Loucy (cell line): ENCODE measurements at regions not wholly inside any gene's neighbourhood (a gene's known extent, or its start where the extent isn't known, plus 50 kb on each side); places are given as distances from the start of the nearest gene placed in this dataset.

ENCODE experiments used
- H2AFZ ChIP-seq: fragments of 200-600 bp; sonication (generic); 2 replicates; pipeline ENCODE4 v1.6.0; 2016; ENCODE audit warnings: antibody characterized with exemption, mild to moderate bottlenecking, low read length, moderate library complexity
- H3F3A ChIP-seq: fragments of 200-600 bp; 2 replicates; pipeline ENCODE4 v1.6.0; 2016; ENCODE audit warnings: antibody characterized with exemption, low read depth, mild to moderate bottlenecking
- H3K27me3 ChIP-seq: fragments of 200-600 bp; sonication (generic); 2 replicates; pipeline ENCODE4 v1.6.1; 2014; ENCODE audit warnings: low read length, mild to moderate bottlenecking; ENCODE audit not compliant: insufficient read depth, poor library complexity, severe bottlenecking
- H3K36me3 ChIP-seq: fragments of 200-600 bp; sonication (generic); 2 replicates; pipeline ENCODE4 v1.6.1; 2016; ENCODE audit warnings: low read length; ENCODE audit not compliant: insufficient read depth
- H3K4me1 ChIP-seq: fragments of 200-600 bp; sonication (generic); 2 replicates; pipeline ENCODE4 v1.5.1; 2014; ENCODE audit warnings: low read length, mild to moderate bottlenecking; ENCODE audit not compliant: insufficient read depth, poor library complexity, severe bottlenecking
- H3K4me2 ChIP-seq: fragments of 200-600 bp; sonication (generic); 2 replicates; pipeline ENCODE4 v1.6.0; 2014; ENCODE audit warnings: antibody characterized with exemption, low read length, low read depth, mild to moderate bottlenecking; ENCODE audit not compliant: poor library complexity, severe bottlenecking
- H3K4me3 ChIP-seq: fragments of 200-600 bp; sonication (generic); 2 replicates; pipeline ENCODE4 v1.5.1; 2014; ENCODE audit warnings: low read length, mild to moderate bottlenecking, mixed read lengths; ENCODE audit not compliant: poor library complexity, severe bottlenecking
- H3K79me2 ChIP-seq: fragments of 200-600 bp; sonication (generic); 2 replicates; pipeline ENCODE4 v1.6.1; 2014; ENCODE audit warnings: low read length; ENCODE audit not compliant: insufficient read depth
- H3K9ac ChIP-seq: fragments of 200-600 bp; sonication (generic); 2 replicates; pipeline ENCODE4 v1.6.0; 2014; ENCODE audit warnings: mild to moderate bottlenecking, low read depth, low read length, moderate library complexity; ENCODE audit not compliant: poor library complexity, severe bottlenecking
- H3K9me2 ChIP-seq: fragments of 200-600 bp; sonication (generic); replicated peaks from 2 replicates; pipeline ENCODE4 v1.6.1; 2016; ENCODE audit warnings: low read depth, low read length, mixed read lengths
- H3K9me3 ChIP-seq: fragments of 200-600 bp; sonication (generic); 2 replicates; pipeline ENCODE4 v1.6.1; 2014; ENCODE audit warnings: mild to moderate bottlenecking, antibody characterized with exemption, low read length, low read depth; ENCODE audit not compliant: insufficient read depth
- H4K20me1 ChIP-seq: fragments of 200-600 bp; sonication (generic); 2 replicates; pipeline ENCODE4 v1.6.0; 2014; ENCODE audit warnings: antibody characterized with exemption, low read length, mild to moderate bottlenecking; ENCODE audit not compliant: insufficient read depth, poor library complexity, severe bottlenecking
- CTCF ChIP-seq: fragments of 200-600 bp; sonication (generic); conservative IDR thresholded peaks from 2 replicates; pipeline ENCODE4 v1.5.1; 2014; ENCODE audit warnings: mild to moderate bottlenecking, antibody characterized with exemption, low read length
- EZH2phosphoT487 ChIP-seq: fragments of 200-600 bp; IDR thresholded peaks from 2 replicates; pipeline ENCODE4 v1.6.1; 2018; ENCODE audit warnings: antibody characterized with exemption, mild to moderate bottlenecking, moderate library complexity, borderline replicate concordance

- Histone ChIP-seq H2AFZ (no peak overlapping the region), H3K36me3 (no peaks in the 10 kb centered on the region), H3K4me3 (no peak overlapping the region), H3K4me2 (no peak overlapping the region), H3K27me3 (no peaks in the 10 kb centered on the region), H3F3A (no peaks in the 10 kb centered on the region), H3K4me1 (no peaks in the 10 kb centered on the region), H3K9me3 (no peaks in the 10 kb centered on the region), H3K79me2 (no peaks in the 10 kb centered on the region), H3K9ac (no peak overlapping the region), H4K20me1 (no peaks in the 10 kb centered on the region), H3K9me2 (no peaks in the 10 kb centered on the region)
- TF ChIP-seq CTCF (no peak), EZH2phosphoT487 (no peak)
Observed at GRCh38 chr2:187966924-187967323, 324.8 kb upstream of the GULP1 start.

GRCh38 chr2:187971893-187972292, 319.8 kb upstream of the GULP1 start:
- Histone ChIP-seq H3K4me1 (peaks cover 5% of the 10 kb centered on the region), H3K79me2 (no peaks in the 10 kb centered on the region), H3K4me2 (no peak overlapping the region), H3K27me3 (no peaks in the 10 kb centered on the region), H2AFZ (no peak overlapping the region), H3K4me3 (no peak overlapping the region), H3K9me3 (no peaks in the 10 kb centered on the region), H3K9me2 (no peaks in the 10 kb centered on the region), H3K9ac (no peak overlapping the region), H4K20me1 (no peaks in the 10 kb centered on the region), H3F3A (no peaks in the 10 kb centered on the region), H3K36me3 (no peaks in the 10 kb centered on the region)
- peak; percentile 62 for TF ChIP-seq CTCF
- no peak for TF ChIP-seq EZH2phosphoT487

GRCh38 chr2:187976259-187976985, 315.3 kb upstream of the GULP1 start:
- H3K4me1 ChIP-seq: peaks cover 5% of the 10 kb centered on the region
- no peaks in the 10 kb centered on the region for H4K20me1 ChIP-seq
- H3K79me2 ChIP-seq: no peaks in the 10 kb centered on the region
- no peaks in the 10 kb centered on the region for H3F3A ChIP-seq
- no peaks in the 10 kb centered on the region for H3K9me3 ChIP-seq
- H2AFZ ChIP-seq: no peak overlapping the region
- H3K27me3 ChIP-seq: no peaks in the 10 kb centered on the region
- H3K9ac ChIP-seq: no peak overlapping the region
- H3K9me2 ChIP-seq: no peaks in the 10 kb centered on the region
- H3K4me3 ChIP-seq: no peak overlapping the region
- H3K4me2 ChIP-seq: no peak overlapping the region
- TF ChIP-seq CTCF (no peak), EZH2phosphoT487 (no peak)
- H3K36me3 ChIP-seq: no peaks in the 10 kb centered on the region
